ENCODE measurements at regions not wholly inside any gene's neighbourhood (a gene's known extent, or its start where the extent isn't known, plus 50 kb on each side); places are given as distances from the start of the nearest gene placed in this dataset.
A peak's percentile ranks its signal among the peaks of the same experiment; 100 is the strongest.
"Not testable (repeated sequence)": the region's sequence is repeated elsewhere in the genome, so short reads cannot be mapped to it uniquely, and the experiment has no call there.

GRCh38 chr10:34058845-34059614, 724.6 kb upstream of the NRP1 start:
- TF ChIP-seq, protein P1, sequence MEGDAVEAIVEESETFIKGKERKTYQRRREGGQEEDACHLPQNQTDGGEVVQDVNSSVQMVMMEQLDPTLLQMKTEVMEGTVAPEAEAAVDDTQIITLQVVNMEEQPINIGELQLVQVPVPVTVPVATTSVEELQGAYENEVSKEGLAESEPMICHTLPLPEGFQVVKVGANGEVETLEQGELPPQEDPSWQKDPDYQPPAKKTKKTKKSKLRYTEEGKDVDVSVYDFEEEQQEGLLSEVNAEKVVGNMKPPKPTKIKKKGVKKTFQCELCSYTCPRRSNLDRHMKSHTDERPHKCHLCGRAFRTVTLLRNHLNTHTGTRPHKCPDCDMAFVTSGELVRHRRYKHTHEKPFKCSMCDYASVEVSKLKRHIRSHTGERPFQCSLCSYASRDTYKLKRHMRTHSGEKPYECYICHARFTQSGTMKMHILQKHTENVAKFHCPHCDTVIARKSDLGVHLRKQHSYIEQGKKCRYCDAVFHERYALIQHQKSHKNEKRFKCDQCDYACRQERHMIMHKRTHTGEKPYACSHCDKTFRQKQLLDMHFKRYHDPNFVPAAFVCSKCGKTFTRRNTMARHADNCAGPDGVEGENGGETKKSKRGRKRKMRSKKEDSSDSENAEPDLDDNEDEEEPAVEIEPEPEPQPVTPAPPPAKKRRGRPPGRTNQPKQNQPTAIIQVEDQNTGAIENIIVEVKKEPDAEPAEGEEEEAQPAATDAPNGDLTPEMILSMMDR (IDR thresholded peaks at IDR 0.05), result no peak
- Histone ChIP-seq H3K27me3 (ENCODE audit: insufficient read depth in 3 of 3, low read length in 2 of 3) (no peaks in the 10 kb centered on the region), H3K36me3 (ENCODE audit: insufficient read depth in 1 of 2, low read depth in 1 of 2) (no peaks in the 10 kb centered on the region), H3K4me1 (no peaks in the 10 kb centered on the region), H3K9me3 (peaks cover 3% of the 10 kb centered on the region), H3K27ac (no peak overlapping the region), H3K4me3 (no peak overlapping the region)
- no peak for DNase-seq
- WGBS, 3 donors, result 55 to 65% (median 55%) methylated on average over 11 of the region's 11 CpGs
- intact Hi-C loops (cut with DNase I), result no loop called here
- ATAC-seq, result no peak

DNA sequence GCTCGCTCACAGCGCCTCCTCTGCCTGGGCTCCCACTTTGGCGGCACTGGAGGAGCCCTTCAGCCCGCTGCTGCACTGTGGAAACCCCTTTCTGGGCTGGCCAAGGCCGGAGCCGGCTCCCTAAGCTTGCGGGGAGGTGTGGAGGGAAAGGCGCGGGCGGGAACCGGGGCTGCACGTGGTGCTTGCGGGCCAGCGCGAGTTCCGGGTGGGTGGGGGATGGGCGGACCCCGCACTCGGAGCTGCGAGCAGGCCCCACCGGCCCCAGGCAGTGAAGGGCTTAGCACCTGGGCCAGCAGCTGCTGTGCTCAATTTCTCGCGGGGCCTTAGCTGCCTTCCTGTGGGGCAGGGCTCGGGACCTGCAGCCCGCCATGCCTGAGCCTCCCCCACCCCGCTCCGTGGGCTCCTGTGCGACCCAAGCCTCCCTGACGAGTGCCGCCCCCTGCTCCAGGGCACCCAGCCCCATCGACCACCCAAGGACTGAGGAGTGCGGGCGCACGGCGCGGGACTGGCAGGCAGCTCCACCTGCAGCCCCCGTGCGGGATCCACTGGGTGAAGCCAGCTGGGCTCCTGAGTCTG, 721.0 kb upstream of the NRP1 start:
- intact Hi-C loops (cut with DNase I); H3K27me3 ChIP-seq (ENCODE audit: insufficient read depth in 3 of 3, low read length in 2 of 3); H3K4me1 ChIP-seq; H3K9me3 ChIP-seq; H3K27ac ChIP-seq; H3K4me3 ChIP-seq; DNase-seq; H3K36me3 ChIP-seq (ENCODE audit: insufficient read depth in 1 of 2, low read depth in 1 of 2); ATAC-seq: not testable (repeated sequence)
- WGBS, 3 donors, result 94 to 95% (median 94%) methylated on average over 24 to 38 of the region's 38 CpGs

GRCh38 chr10:34049887-34050286, 715.4 kb upstream of the NRP1 start:
- Histone ChIP-seq H3K9me3 (no peaks in the 10 kb centered on the region), H3K4me3 (no peak overlapping the region), H3K36me3 (ENCODE audit: insufficient read depth in 1 of 2, low read depth in 1 of 2) (no peaks in the 10 kb centered on the region), H3K4me1 (no peaks in the 10 kb centered on the region), H3K27ac (no peak overlapping the region), H3K27me3 (ENCODE audit: insufficient read depth in 3 of 3, low read length in 2 of 3) (no peaks in the 10 kb centered on the region)
- ATAC-seq, result no peak
- 67 to 75% (median 70%) methylated on average over 9 of the region's 9 CpGs for WGBS, 3 donors
- intact Hi-C loops (cut with DNase I), result no loop called here
- DNase-seq, result no peak
- TF ChIP-seq, protein P1 (IDR thresholded peaks at IDR 0.05), result no peak

- Histone ChIP-seq H3K27ac (no peak overlapping the region), H3K9me3 (no peaks in the 10 kb centered on the region), H3K4me3 (no peak overlapping the region), H3K27me3 (ENCODE audit: insufficient read depth in 3 of 3, low read length in 2 of 3) (no peaks in the 10 kb centered on the region), H3K4me1 (no peaks in the 10 kb centered on the region), H3K36me3 (ENCODE audit: insufficient read depth in 1 of 2, low read depth in 1 of 2) (no peaks in the 10 kb centered on the region)
- TF ChIP-seq, protein P1 (IDR thresholded peaks at IDR 0.05), result no peak
- intact Hi-C loops (cut with DNase I), result no loop called here
- 54 to 69% (median 67%) methylated on average over 3 of the region's 3 CpGs for WGBS, 3 donors
- ATAC-seq (no peak), DNase-seq (no peak)
Measured at GRCh38 chr10:34049469-34049868, 715.0 kb upstream of the NRP1 start.

- intact Hi-C loops (cut with DNase I), result no loop called here
- H3K36me3 ChIP-seq (ENCODE audit: insufficient read depth in 1 of 2, low read depth in 1 of 2), result no peaks in the 10 kb centered on the region
- WGBS, 3 donors, result 39 to 67% (median 53%) methylated on average over 7 of the region's 7 CpGs
- no peaks in the 10 kb centered on the region for H3K27me3 ChIP-seq (ENCODE audit: insufficient read depth in 3 of 3, low read length in 2 of 3)
- H3K9me3 ChIP-seq, result no peaks in the 10 kb centered on the region
- ATAC-seq, result peak in 3 of 4 donors; percentile 22 to 49 (median 24)
- TF ChIP-seq, protein P1 (IDR thresholded peaks at IDR 0.05), result no peak
- DNase-seq, result peak in 1 of 2 donors; percentile 58
- no peak overlapping the region for H3K4me3 ChIP-seq
- H3K4me1 ChIP-seq, result no peaks in the 10 kb centered on the region
- no peak overlapping the region for H3K27ac ChIP-seq
Measured at GRCh38 chr10:34047389-34047788, 712.9 kb upstream of the NRP1 start.

All from psoas muscle (tissue), 7 donors.